HEK293 (cell line): ENCODE measurements at regions not wholly inside any gene's neighbourhood (a gene's known extent, or its start where the extent isn't known, plus 50 kb on each side); places are given as distances from the start of the nearest gene placed in this dataset.

Experiments used
- PBX3 ChIP-seq: sonication (generic); formaldehyde crosslinking; IDR thresholded peaks from 2 replicates; pipeline ENCODE4 v1.8.1; 2022; ENCODE audit warnings: mild to moderate bottlenecking, moderate library complexity, missing genetic modification reagents
- ZNF274 ChIP-seq, 2 experiments: fragments of 200-500 bp in 1 of 2; fragments of 450-650 bp in 1 of 2; sonication (Bioruptor generic) in 1 of 2; formaldehyde crosslinking in 1 of 2; IDR thresholded peaks; 2 replicates each; pipeline versions ENCODE4 v1.5.1 to v1.6.1; 2014 to 2016; ENCODE audit warnings: borderline replicate concordance in 1 of 2, inconsistent platforms in 1 of 2, low read length in 1 of 2, missing biosample characterization in 1 of 2, missing genetic modification characterization in 1 of 2
- ZNF449 ChIP-seq: fragments of 450-650 bp; formaldehyde crosslinking; IDR thresholded peaks from 2 replicates; pipeline ENCODE4 v1.5.1; 2017; ENCODE audit warnings: missing biosample characterization, mild to moderate bottlenecking, missing genetic modification characterization, moderate library complexity
- ZNF658 ChIP-seq: fragments of 450-650 bp; formaldehyde crosslinking; IDR thresholded peaks from 2 replicates; pipeline ENCODE4; 2016; ENCODE audit warnings: missing biosample characterization, missing genetic modification characterization
- ZNF76 ChIP-seq: fragments of 450-650 bp; formaldehyde crosslinking; IDR thresholded peaks from 2 replicates; pipeline ENCODE4; 2016; ENCODE audit warnings: low read depth, missing biosample characterization, missing genetic modification characterization, borderline replicate concordance

GRCh38 chr21:20789729-20790500 lies 208.3 kb upstream of the NCAM2 start:
- no peak for TF ChIP-seq ZNF449 (tag by site-specific recombination)
- no peak for TF ChIP-seq ZNF274 (IDR thresholded peaks at IDR 0.05; ENCODE audit: low read length)
- TF ChIP-seq ZNF274 (tag by site-specific recombination; IDR thresholded peaks at IDR 0.05; ENCODE audit: borderline replicate concordance), result no peak
- TF ChIP-seq PBX3 (CRISPR knock-in tag), result no peak
- no peak for TF ChIP-seq ZNF658 (tag by site-specific recombination)
- no peak for TF ChIP-seq ZNF76 (tag by site-specific recombination)
